ENCODE measurements at regions not wholly inside any gene's neighbourhood (a gene's known extent, or its start where the extent isn't known, plus 50 kb on each side); places are given as distances from the start of the nearest gene placed in this dataset.

DNA sequence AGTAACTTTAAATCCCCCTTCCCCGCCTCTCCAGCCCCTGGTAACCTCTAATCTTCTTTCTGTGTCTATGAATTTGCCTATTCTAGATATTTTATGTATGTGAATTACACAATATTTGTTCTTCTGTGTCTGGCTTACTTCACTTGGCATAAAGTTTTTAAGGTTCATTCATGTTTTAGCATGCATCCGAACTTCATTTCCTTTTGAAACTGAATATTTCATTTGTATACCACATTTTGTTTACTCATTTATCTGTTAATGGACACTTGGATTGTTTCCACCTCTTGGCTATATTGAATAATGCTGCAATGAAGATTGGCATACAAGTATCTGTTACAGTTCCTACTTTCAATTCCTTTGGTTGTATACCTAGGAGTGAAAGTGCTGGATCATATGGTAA is 205.3 kb downstream of the TM2D1 start:
- H3K9me3 ChIP-seq = no peaks in the 10 kb centered on the region
- intact Hi-C loops (cut with DNase I) = no loop called here
- peaks cover 5% of the 10 kb centered on the region for H3K4me1 ChIP-seq
- no peak overlapping the region for H3K4me3 ChIP-seq
- H3K36me3 ChIP-seq (replicated peaks in 1 of 2; ENCODE audit: insufficient read depth in 1 of 2, low read depth in 2 of 2) = no peaks in the 10 kb centered on the region
- ATAC-seq (no peak), DNase-seq (no peak)
- no peaks in the 10 kb centered on the region for H3K27me3 ChIP-seq
- H3K27ac ChIP-seq = no peak overlapping the region
- 69 to 74% methylated on average over 2 of the region's 2 CpGs for WGBS, 2 donors
- TF ChIP-seq CTCF (IDR thresholded peaks at IDR 0.05) = no peak
- TF ChIP-seq POLR2A (IDR thresholded peaks at IDR 0.05) = no peak

DNA sequence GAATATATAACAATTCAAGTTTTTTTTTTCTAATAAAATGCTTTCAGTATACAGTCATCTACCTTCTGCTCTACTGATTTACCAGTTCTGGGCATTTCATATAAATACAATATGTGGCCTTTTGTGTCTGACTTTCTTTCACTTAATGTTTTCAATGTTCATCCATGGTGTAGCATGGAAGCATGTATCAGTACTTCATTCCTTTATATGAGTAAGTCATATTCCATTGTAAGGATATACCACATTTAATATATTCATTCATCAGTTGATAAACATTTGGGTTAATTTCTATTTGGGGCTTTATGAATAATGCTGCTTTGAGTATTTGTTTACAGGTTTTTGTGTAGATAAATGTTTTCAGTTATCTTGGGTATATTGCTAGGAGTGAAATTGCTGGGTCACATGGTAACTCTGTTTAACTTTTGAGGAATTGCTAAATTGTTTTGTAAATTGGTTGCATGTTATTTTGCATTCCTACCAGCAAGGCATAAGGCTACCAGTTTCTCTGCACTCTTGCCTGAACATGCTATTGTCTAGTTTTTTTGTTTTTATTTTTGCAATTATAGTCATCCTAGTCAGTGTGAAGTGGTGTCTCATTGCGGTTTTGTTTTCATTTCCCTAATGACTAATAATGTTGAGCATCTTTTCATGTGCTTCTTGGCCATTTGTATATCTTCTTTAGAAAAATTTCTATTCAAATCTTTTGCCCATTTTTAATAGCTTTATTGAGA is 206.1 kb downstream of the TM2D1 start:
- TF ChIP-seq POLR2A (IDR thresholded peaks at IDR 0.05) = no peak
- no peak for TF ChIP-seq CTCF (IDR thresholded peaks at IDR 0.05)
- ATAC-seq = no peak
- 81 to 94% methylated on average over 1 of the region's 1 CpG for WGBS, 2 donors

GRCh38 chr1:61517345-61517744 is 207.6 kb downstream of the TM2D1 start:
- ATAC-seq (no peak), DNase-seq (no peak)
- Histone ChIP-seq H3K27ac (no peak overlapping the region), H3K36me3 (replicated peaks in 1 of 2; ENCODE audit: insufficient read depth in 1 of 2, low read depth in 2 of 2) (no peaks in the 10 kb centered on the region), H3K4me3 (no peak overlapping the region), H3K27me3 (no peaks in the 10 kb centered on the region), H3K4me1 (no peaks in the 10 kb centered on the region), H3K9me3 (no peaks in the 10 kb centered on the region)
- intact Hi-C loops (cut with DNase I) = no loop called here
- 87% methylated on average over 4 of the region's 4 CpGs for WGBS, 2 donors
- TF ChIP-seq POLR2A (IDR thresholded peaks at IDR 0.05) = no peak
- no peak for TF ChIP-seq CTCF (IDR thresholded peaks at IDR 0.05)

More for the DNA sequence above, 206.1 kb downstream of the TM2D1 start:
- DNase-seq = no peak
- Histone ChIP-seq H3K27me3 (no peaks in the 10 kb centered on the region), H3K4me1 (peaks cover under 1% of the 10 kb centered on the region), H3K36me3 (replicated peaks in 1 of 2; ENCODE audit: insufficient read depth in 1 of 2, low read depth in 2 of 2) (no peaks in the 10 kb centered on the region), H3K27ac (no peak overlapping the region), H3K9me3 (no peaks in the 10 kb centered on the region), H3K4me3 (no peak overlapping the region)
- intact Hi-C loops (cut with DNase I) = no loop called here

DNA sequence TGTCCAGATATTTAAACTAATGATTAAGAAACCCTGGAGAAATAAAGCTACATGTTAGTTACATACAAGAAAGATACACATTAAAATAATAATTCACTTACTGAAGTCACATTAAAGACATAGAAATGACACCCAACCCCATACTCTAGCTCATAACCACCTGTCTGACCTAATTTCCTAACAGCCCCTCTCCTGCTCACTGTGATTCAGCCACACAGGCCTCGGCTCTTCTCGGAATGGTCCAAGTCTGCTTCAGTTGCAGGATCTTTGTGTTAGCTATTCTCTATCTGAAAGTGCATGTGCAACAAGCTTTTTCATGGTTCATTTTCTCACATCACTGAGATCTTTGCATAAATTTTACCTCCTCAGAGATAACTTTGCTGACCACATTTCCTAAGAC is 209.8 kb downstream of the TM2D1 start:
- H3K27me3 ChIP-seq = no peaks in the 10 kb centered on the region
- H3K36me3 ChIP-seq (replicated peaks in 1 of 2; ENCODE audit: insufficient read depth in 1 of 2, low read depth in 2 of 2) = no peaks in the 10 kb centered on the region
- no peaks in the 10 kb centered on the region for H3K4me1 ChIP-seq
- no peak for ATAC-seq
- DNase-seq = no peak
- TF ChIP-seq POLR2A (IDR thresholded peaks at IDR 0.05) = no peak
- 56 to 74% methylated on average over 2 of the region's 2 CpGs for WGBS, 2 donors
- intact Hi-C loops (cut with DNase I) = no loop called here
- no peak overlapping the region for H3K4me3 ChIP-seq
- no peaks in the 10 kb centered on the region for H3K9me3 ChIP-seq
- H3K27ac ChIP-seq = no peak overlapping the region

All from body of pancreas (tissue), 4 donors.